Neural progenitor cell (in vitro differentiated cells): ENCODE measurements at regions not wholly inside any gene's neighbourhood (a gene's known extent, or its start where the extent isn't known, plus 50 kb on each side); places are given as distances from the start of the nearest gene placed in this dataset.
A peak's percentile ranks its signal among the peaks of the same experiment; 100 is the strongest.

Source experiments
- DNase-seq: peaks from one replicate; pipeline ENCODE4 v3.0.0-alpha.2; 2016; ENCODE audit warnings: low spot score
- H2AFZ ChIP-seq: fragments of 200-600 bp; sonication (generic); replicated peaks from 2 replicates; pipeline ENCODE4 v1.6.1; 2016; ENCODE audit warnings: antibody characterized with exemption
- H3F3A ChIP-seq: fragments of 200-600 bp; sonication (generic); 2 replicates; pipeline ENCODE4 v1.6.1; 2016; ENCODE audit warnings: antibody characterized with exemption, low read depth
- H3K27ac ChIP-seq: fragments of 200-600 bp; sonication (generic); 2 replicates; pipeline ENCODE4 v1.5.1; 2016; ENCODE audit warnings: mild to moderate bottlenecking
- H3K27me3 ChIP-seq: fragments of 200-600 bp; sonication (generic); 2 replicates; pipeline ENCODE4 v1.6.1; 2016; ENCODE audit warnings: mild to moderate bottlenecking, moderate library complexity
- H3K36me3 ChIP-seq: fragments of 200-600 bp; sonication (generic); 2 replicates; pipeline ENCODE4 v1.5.1; 2016
- H3K4me1 ChIP-seq: fragments of 200-600 bp; sonication (generic); 2 replicates; pipeline ENCODE4 v1.6.1; 2016; ENCODE audit warnings: mixed run types
- H3K4me2 ChIP-seq: fragments of 200-600 bp; sonication (generic); 2 replicates; pipeline ENCODE4 v1.6.1; 2016
- H3K4me3 ChIP-seq: fragments of 200-600 bp; sonication (generic); 2 replicates; pipeline ENCODE4 v1.5.1; 2016
- H3K79me2 ChIP-seq: fragments of 200-600 bp; sonication (generic); 2 replicates; pipeline ENCODE4 v1.6.1; 2016; ENCODE audit warnings: low read depth
- H3K9ac ChIP-seq: fragments of 200-600 bp; sonication (generic); 2 replicates; pipeline ENCODE4 v1.6.1; 2016
- H3K9me3 ChIP-seq: fragments of 200-600 bp; sonication (generic); 2 replicates; pipeline ENCODE4 v1.5.1; 2016; ENCODE audit warnings: low read depth
- H4K20me1 ChIP-seq: fragments of 200-600 bp; sonication (generic); 2 replicates; pipeline ENCODE4 v1.6.1; 2016; ENCODE audit warnings: low read depth
- H3K27ac Mint-ChIP-seq: 3 replicates; pipeline ENCODE4 v1.8.0; 2021; ENCODE audit warnings: mixed read lengths
- H3K27me3 Mint-ChIP-seq: 2 replicates; pipeline ENCODE4 v1.8.0; 2022; ENCODE audit warnings: low read depth, mild to moderate bottlenecking, inconsistent platforms, moderate library complexity, mixed read lengths; ENCODE audit not compliant: insufficient read depth
- H3K36me3 Mint-ChIP-seq: 3 replicates; pipeline ENCODE4 v1.8.0; 2021; ENCODE audit warnings: mixed read lengths
- H3K4me1 Mint-ChIP-seq: 3 replicates; pipeline ENCODE4 v1.8.0; 2021; ENCODE audit warnings: mixed read lengths
- H3K4me3 Mint-ChIP-seq: 3 replicates; pipeline ENCODE4 v1.8.0; 2021; ENCODE audit warnings: mild to moderate bottlenecking, moderate library complexity, mixed read lengths
- H3K9me3 Mint-ChIP-seq: 3 replicates; pipeline ENCODE4 v1.8.0; 2020; ENCODE audit warnings: mixed read lengths
- EZH2 ChIP-seq: fragments of 200-600 bp; sonication (generic); IDR thresholded peaks from 2 replicates; pipeline ENCODE4 v1.6.1; 2017; ENCODE audit warnings: antibody characterized with exemption, mild to moderate bottlenecking, moderate library complexity
- EZH2phosphoT487 ChIP-seq: fragments of 200-600 bp; sonication (generic); IDR thresholded peaks from 2 replicates; pipeline ENCODE4 v1.6.1; 2017; ENCODE audit warnings: antibody characterized with exemption
- TF ChIP-seq, protein P1 (sequence below): fragments of 200-600 bp; sonication (generic); IDR thresholded peaks from 2 replicates; pipeline ENCODE4 v1.5.1; 2017; ENCODE audit warnings: antibody characterized with exemption, mild to moderate bottlenecking

DNA sequence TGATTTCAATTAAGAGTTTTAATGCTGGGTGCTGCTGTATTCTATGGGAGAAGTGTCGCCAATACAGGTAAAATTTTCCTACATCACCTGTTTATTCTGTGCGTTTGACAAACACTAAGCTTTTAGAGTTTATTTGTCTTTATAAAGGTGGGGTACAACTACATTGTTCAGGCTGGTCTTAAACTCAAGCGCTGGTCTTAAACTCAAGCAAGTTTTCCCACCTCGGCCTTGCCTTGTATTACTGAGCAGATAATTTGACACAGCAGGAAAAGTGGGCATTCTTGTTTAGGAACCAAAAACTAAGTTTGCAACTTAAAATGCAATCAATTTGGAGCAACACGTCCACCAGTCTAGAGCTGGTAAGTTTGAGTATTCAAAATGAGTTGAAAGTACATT lies 112.9 kb upstream of the BTN3A2 start:
- H2AFZ ChIP-seq: no peak overlapping the region
- H3K27ac Mint-ChIP-seq: peak overlapping the region; percentile 91

DNA sequence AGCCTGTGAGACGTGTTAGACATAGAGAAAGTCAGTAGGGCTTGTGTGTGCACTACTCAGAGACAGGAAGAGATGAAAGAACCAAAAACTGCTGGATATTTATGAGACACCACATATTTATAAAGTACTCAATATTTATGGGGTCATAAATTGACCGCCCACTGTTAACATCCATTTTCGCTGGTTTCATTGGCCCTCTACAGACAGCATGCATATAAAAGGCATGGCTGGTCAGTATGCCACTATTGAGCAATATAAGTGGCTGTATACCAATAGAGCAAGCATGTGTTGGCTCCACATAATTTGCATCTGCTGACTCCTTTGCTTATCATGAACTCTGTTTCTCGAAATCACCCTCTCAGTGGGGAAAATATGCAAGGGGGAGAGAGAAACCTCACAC lies 110.3 kb upstream of the BTN3A2 start:
- Mint-ChIP-seq H3K4me1 (peaks cover 34% of the 10 kb centered on the region), H3K9me3 (no peaks in the 10 kb centered on the region), H3K4me3 (peak overlapping the region; percentile 46), H3K27ac (no peak overlapping the region), H3K27me3 (peaks cover 5% of the 10 kb centered on the region), H3K36me3 (no peaks in the 10 kb centered on the region)
- H3K4me1 ChIP-seq: peaks cover 3% of the 10 kb centered on the region
- H3K27me3 ChIP-seq: no peaks in the 10 kb centered on the region
- H3K27ac ChIP-seq: peak overlapping the region; percentile 10
- H3K4me2 ChIP-seq: peak overlapping the region; percentile 39
- H3F3A ChIP-seq: peaks cover 58% of the 10 kb centered on the region
- H3K79me2 ChIP-seq: peaks cover 36% of the 10 kb centered on the region
- H2AFZ ChIP-seq: no peak overlapping the region
- no peak for DNase-seq
- no peaks in the 10 kb centered on the region for H3K36me3 ChIP-seq
- peak overlapping the region; percentile 12 for H3K4me3 ChIP-seq
- no peak for TF ChIP-seq EZH2phosphoT487
- H4K20me1 ChIP-seq: peaks cover 22% of the 10 kb centered on the region
- H3K9ac ChIP-seq: no peak overlapping the region
- H3K9me3 ChIP-seq: no peaks in the 10 kb centered on the region

More for the DNA sequence above, 112.9 kb upstream of the BTN3A2 start:
- peaks cover 36% of the 10 kb centered on the region for H3K79me2 ChIP-seq
- H3K9ac ChIP-seq: peak overlapping the region; percentile 77
- H3K4me2 ChIP-seq: peak overlapping the region; percentile 76
- TF ChIP-seq EZH2phosphoT487 (no peak), EZH2 (no peak)
- TF ChIP-seq, protein P1, sequence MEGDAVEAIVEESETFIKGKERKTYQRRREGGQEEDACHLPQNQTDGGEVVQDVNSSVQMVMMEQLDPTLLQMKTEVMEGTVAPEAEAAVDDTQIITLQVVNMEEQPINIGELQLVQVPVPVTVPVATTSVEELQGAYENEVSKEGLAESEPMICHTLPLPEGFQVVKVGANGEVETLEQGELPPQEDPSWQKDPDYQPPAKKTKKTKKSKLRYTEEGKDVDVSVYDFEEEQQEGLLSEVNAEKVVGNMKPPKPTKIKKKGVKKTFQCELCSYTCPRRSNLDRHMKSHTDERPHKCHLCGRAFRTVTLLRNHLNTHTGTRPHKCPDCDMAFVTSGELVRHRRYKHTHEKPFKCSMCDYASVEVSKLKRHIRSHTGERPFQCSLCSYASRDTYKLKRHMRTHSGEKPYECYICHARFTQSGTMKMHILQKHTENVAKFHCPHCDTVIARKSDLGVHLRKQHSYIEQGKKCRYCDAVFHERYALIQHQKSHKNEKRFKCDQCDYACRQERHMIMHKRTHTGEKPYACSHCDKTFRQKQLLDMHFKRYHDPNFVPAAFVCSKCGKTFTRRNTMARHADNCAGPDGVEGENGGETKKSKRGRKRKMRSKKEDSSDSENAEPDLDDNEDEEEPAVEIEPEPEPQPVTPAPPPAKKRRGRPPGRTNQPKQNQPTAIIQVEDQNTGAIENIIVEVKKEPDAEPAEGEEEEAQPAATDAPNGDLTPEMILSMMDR: no peak
- Mint-ChIP-seq H3K36me3 (peaks cover 2% of the 10 kb centered on the region), H3K27me3 (peaks cover 5% of the 10 kb centered on the region), H3K9me3 (peaks cover under 1% of the 10 kb centered on the region), H3K4me3 (peak overlapping the region; percentile 94), H3K4me1 (peaks cover 32% of the 10 kb centered on the region)
- peaks cover 71% of the 10 kb centered on the region for H3F3A ChIP-seq
- H3K4me1 ChIP-seq: peaks cover 3% of the 10 kb centered on the region
- peak overlapping the region; percentile 19 for H3K27ac ChIP-seq
- H3K27me3 ChIP-seq: no peaks in the 10 kb centered on the region
- H3K9me3 ChIP-seq: no peaks in the 10 kb centered on the region
- H3K36me3 ChIP-seq: no peaks in the 10 kb centered on the region
- DNase-seq: no peak
- peaks cover 22% of the 10 kb centered on the region for H4K20me1 ChIP-seq
- peak overlapping the region; percentile 91 for H3K4me3 ChIP-seq

DNA sequence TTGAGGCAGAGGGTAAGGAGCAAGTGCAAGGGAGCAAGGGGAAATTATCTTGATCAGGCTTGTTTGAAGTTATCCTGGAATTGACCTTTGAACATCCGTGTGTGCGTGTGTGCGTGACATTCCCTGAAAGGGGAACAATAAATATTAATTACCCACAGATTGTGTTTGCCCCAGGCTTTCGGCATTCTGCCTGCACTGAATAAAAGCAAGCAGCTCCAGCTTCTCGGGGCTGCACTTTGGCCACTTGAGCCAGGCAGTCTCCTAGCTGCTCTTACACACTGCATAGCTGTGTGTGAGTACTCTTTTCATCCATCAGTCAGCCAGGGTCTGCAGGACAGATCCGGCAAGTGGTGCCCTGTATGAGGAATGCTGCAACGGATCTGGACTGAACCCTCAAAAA lies 107.7 kb upstream of the BTN3A2 start:
- Histone ChIP-seq H3F3A (peaks cover 41% of the 10 kb centered on the region), H3K9ac (no peak overlapping the region), H4K20me1 (peaks cover 14% of the 10 kb centered on the region), H3K27ac (no peak overlapping the region), H2AFZ (no peak overlapping the region), H3K4me3 (no peak overlapping the region), H3K4me1 (peaks cover 11% of the 10 kb centered on the region), H3K79me2 (peaks cover 22% of the 10 kb centered on the region), H3K9me3 (no peaks in the 10 kb centered on the region), H3K36me3 (no peaks in the 10 kb centered on the region), H3K4me2 (no peak overlapping the region), H3K27me3 (no peaks in the 10 kb centered on the region)
- no peak overlapping the region for H3K4me3 Mint-ChIP-seq
- H3K4me1 Mint-ChIP-seq: peaks cover 39% of the 10 kb centered on the region
- H3K9me3 Mint-ChIP-seq: no peaks in the 10 kb centered on the region
- no peak for DNase-seq
- TF ChIP-seq, protein P1: no peak
- TF ChIP-seq EZH2phosphoT487 (no peak), EZH2 (no peak)
- peak overlapping the region; percentile 39 for H3K27ac Mint-ChIP-seq
- no peaks in the 10 kb centered on the region for H3K36me3 Mint-ChIP-seq
- peaks cover 5% of the 10 kb centered on the region for H3K27me3 Mint-ChIP-seq

DNA sequence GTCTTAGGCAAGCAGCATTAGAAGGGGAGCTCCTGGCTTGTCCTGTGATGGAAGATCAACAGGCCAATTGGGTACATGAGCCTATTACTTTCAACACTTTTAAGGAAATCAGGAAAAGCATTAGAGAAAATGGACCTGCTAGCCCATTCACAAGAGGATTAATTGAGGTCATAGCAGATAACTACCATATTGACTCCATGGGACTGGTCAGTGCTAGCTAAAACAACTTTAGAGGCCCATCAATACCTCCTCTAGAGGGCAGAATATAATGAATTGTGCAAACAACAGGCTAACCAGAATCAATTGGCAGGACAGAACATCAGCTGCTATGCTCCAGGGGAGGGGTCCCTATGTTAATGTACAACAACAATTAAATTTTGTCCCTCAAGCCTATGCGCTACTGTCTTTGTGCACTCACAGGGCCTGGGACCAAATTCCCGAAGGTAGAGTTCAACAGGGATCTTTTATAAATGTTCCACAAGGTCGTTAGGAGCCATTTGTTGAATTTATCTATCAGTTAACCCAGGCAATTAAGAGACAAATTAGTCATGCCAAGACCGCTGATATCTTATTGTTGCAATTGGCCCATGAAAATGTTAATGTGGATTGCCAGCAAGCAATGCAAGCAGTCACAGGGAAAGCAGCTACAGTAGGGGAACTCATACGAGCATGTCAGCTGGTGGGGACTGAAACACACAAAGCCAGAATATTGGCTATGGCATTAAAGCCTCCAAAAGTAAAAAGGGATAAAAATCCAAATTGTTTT lies 106.6 kb upstream of the BTN3A2 start:
- Histone ChIP-seq H4K20me1 (peaks cover 3% of the 10 kb centered on the region), H3K36me3 (no peaks in the 10 kb centered on the region), H3K27me3 (no peaks in the 10 kb centered on the region), H3K4me3 (no peak overlapping the region), H3K79me2 (peaks cover 11% of the 10 kb centered on the region), H3K4me1 (peaks cover 11% of the 10 kb centered on the region), H3K9me3 (no peaks in the 10 kb centered on the region), H3K27ac (no peak overlapping the region), H3K4me2 (no peak overlapping the region), H3F3A (peaks cover 30% of the 10 kb centered on the region), H2AFZ (no peak overlapping the region), H3K9ac (no peak overlapping the region)
- no peaks in the 10 kb centered on the region for H3K36me3 Mint-ChIP-seq
- H3K27me3 Mint-ChIP-seq: peaks cover 5% of the 10 kb centered on the region
- no peaks in the 10 kb centered on the region for H3K9me3 Mint-ChIP-seq
- peak; percentile 39 for DNase-seq
- no peak overlapping the region for H3K27ac Mint-ChIP-seq
- TF ChIP-seq, protein P1: peak; percentile 46
- TF ChIP-seq EZH2: no peak
- no peak for TF ChIP-seq EZH2phosphoT487
- no peak overlapping the region for H3K4me3 Mint-ChIP-seq
- peaks cover 36% of the 10 kb centered on the region for H3K4me1 Mint-ChIP-seq
